Testis (tissue), 2 donors: ENCODE measurements at regions not wholly inside any gene's neighbourhood (a gene's known extent, or its start where the extent isn't known, plus 50 kb on each side); places are given as distances from the start of the nearest gene placed in this dataset.

Experiments
- DNase-seq: peaks from one replicate; pipeline ENCODE4 v3.0.0-alpha.2; 2019
- H3K27ac ChIP-seq, 2 donors: fragments of 200-600 bp; sonication (generic); one replicate each; pipeline ENCODE4 v1.5.1; 2019
- H3K27me3 ChIP-seq: fragments of 200-600 bp; sonication (generic); one replicate; pipeline ENCODE4 v1.5.1; 2019
- H3K36me3 ChIP-seq: fragments of 200-600 bp; sonication (generic); one replicate; pipeline ENCODE4 v1.5.1; 2017; ENCODE audit warnings: low read depth; ENCODE audit errors: missing control alignments
- H3K4me1 ChIP-seq: fragments of 200-600 bp; sonication (generic); one replicate; pipeline ENCODE4 v1.5.1; 2019
- H3K4me3 ChIP-seq, 2 donors: fragments of 200-600 bp; sonication (generic); one replicate each; pipeline ENCODE4 v1.5.1; 2017 to 2019
- H3K9me3 ChIP-seq: fragments of 200-600 bp; sonication (generic); one replicate; pipeline ENCODE4 v1.5.1; 2017
- CTCF ChIP-seq, 3 experiments: fragments of 450-650 bp in 2 of 3; fragments of 200-600 bp in 1 of 3; sonication (generic) in 1 of 3; IDR thresholded peaks; one replicate each; pipeline ENCODE4 v1.5.1; 2016 to 2019; ENCODE audit warnings: antibody characterized with exemption in 3 of 3, mild to moderate bottlenecking in 2 of 3, moderate library complexity in 1 of 3
- POLR2A ChIP-seq: fragments of 450-650 bp; IDR thresholded peaks from one replicate; pipeline ENCODE4 v1.6.1; 2017; ENCODE audit warnings: antibody characterized with exemption, mild to moderate bottlenecking, moderate library complexity
- whole genome bisulfite sequencing, 2 donors: methylation state at CpG; one replicate each; pipeline ENCODE4 v1.1.5; 2018; 5-methylcytosine and 5-hydroxymethylcytosine counted together
- intact Hi-C: fragments of 100-400 bp; cut with DNase I; formaldehyde crosslinking; loops from one replicate; pipeline ENCODE4 v1.15.1; 2023; ENCODE audit warnings: low total_unique reads

- Histone ChIP-seq H3K9me3 (no peaks in the 10 kb centered on the region), H3K4me1 (no peaks in the 10 kb centered on the region), H3K4me3 (no peak overlapping the region), H3K36me3 (no peaks in the 10 kb centered on the region), H3K27ac (no peak overlapping the region), H3K27me3 (no peaks in the 10 kb centered on the region)
- DNase-seq = no peak
- intact Hi-C loops = no loop called here
- TF ChIP-seq POLR2A = no peak
- no peak for TF ChIP-seq CTCF (IDR thresholded peaks at IDR 0.05)
These were observed 503.4 kb downstream of the PLXNA4 start for GRCh38 chr7:132072873-132073272.

- no peak overlapping the region for H3K27ac ChIP-seq
- no peak for DNase-seq
- H3K9me3 ChIP-seq = no peaks in the 10 kb centered on the region
- no peak for TF ChIP-seq POLR2A
- TF ChIP-seq CTCF (IDR thresholded peaks at IDR 0.05) = no peak
- H3K36me3 ChIP-seq = no peaks in the 10 kb centered on the region
- intact Hi-C loops = no loop called here
- 96 to 98% methylated on average over 3 to 4 of the region's 4 CpGs for WGBS, 2 donors
- no peak overlapping the region for H3K4me3 ChIP-seq
- peaks cover 2% of the 10 kb centered on the region for H3K4me1 ChIP-seq
- no peaks in the 10 kb centered on the region for H3K27me3 ChIP-seq
These were observed 504.1 kb downstream of the PLXNA4 start for GRCh38 chr7:132072165-132072564.

- Histone ChIP-seq H3K9me3 (no peaks in the 10 kb centered on the region), H3K4me3 (no peak overlapping the region), H3K36me3 (no peaks in the 10 kb centered on the region), H3K27ac (no peak overlapping the region), H3K27me3 (no peaks in the 10 kb centered on the region), H3K4me1 (peaks cover 15% of the 10 kb centered on the region)
- intact Hi-C loops = no loop called here
- no peak for DNase-seq
- TF ChIP-seq CTCF (IDR thresholded peaks at IDR 0.05) (no peak), POLR2A (no peak)
- WGBS, 2 donors = 61 to 66% methylated on average over 4 of the region's 4 CpGs
These were observed 507.0 kb downstream of the PLXNA4 start for GRCh38 chr7:132069306-132069705.

GRCh38 chr7:132066761-132067171 lies 509.5 kb downstream of the PLXNA4 start:
- Histone ChIP-seq H3K27ac (no peak overlapping the region), H3K4me3 (no peak overlapping the region), H3K9me3 (no peaks in the 10 kb centered on the region), H3K4me1 (peaks cover 15% of the 10 kb centered on the region), H3K36me3 (no peaks in the 10 kb centered on the region), H3K27me3 (no peaks in the 10 kb centered on the region)
- intact Hi-C loops = no loop called here
- TF ChIP-seq CTCF (IDR thresholded peaks at IDR 0.05) (no peak), POLR2A (no peak)
- peak; percentile 23 for DNase-seq
- WGBS, 2 donors = 47 to 48% methylated on average over 11 to 12 of the region's 12 CpGs

- 51 to 60% methylated on average over 5 of the region's 5 CpGs for WGBS, 2 donors
- no peak overlapping the region for H3K4me3 ChIP-seq
- no peaks in the 10 kb centered on the region for H3K27me3 ChIP-seq
- H3K27ac ChIP-seq = no peak overlapping the region
- peaks cover 15% of the 10 kb centered on the region for H3K4me1 ChIP-seq
- H3K9me3 ChIP-seq = no peaks in the 10 kb centered on the region
- intact Hi-C loops = no loop called here
- TF ChIP-seq POLR2A (no peak), CTCF (IDR thresholded peaks at IDR 0.05) (no peak)
- no peak for DNase-seq
- H3K36me3 ChIP-seq = no peaks in the 10 kb centered on the region
These were observed 509.7 kb upstream of the PODXL start for GRCh38 chr7:132065989-132066603.
